SK-N-SH treated with all-trans-retinoic acid at 6 μM for 48 hours (cell line): ENCODE measurements at regions not wholly inside any gene's neighbourhood (a gene's known extent, or its start where the extent isn't known, plus 50 kb on each side); places are given as distances from the start of the nearest gene placed in this dataset.

Source experiments
- BACH2 ChIP-seq: fragments of 250-450 bp; sonication (Bioruptor Pico); IDR thresholded peaks from 2 replicates; pipeline ENCODE4 v1.9.0; 2021; ENCODE audit warnings: mild to moderate bottlenecking, borderline replicate concordance
- CSDC2 ChIP-seq: fragments of 250-450 bp; sonication (Bioruptor Pico); IDR thresholded peaks from 2 replicates; pipeline ENCODE4 v1.5.0; 2020; ENCODE audit warnings: mild to moderate bottlenecking, moderate library complexity
- ISL1 ChIP-seq: fragments of 250-450 bp; sonication (Bioruptor Pico); IDR thresholded peaks from 2 replicates; pipeline ENCODE4 v2.1.2; 2022; ENCODE audit warnings: mild to moderate bottlenecking, moderate library complexity
- TF ChIP-seq, protein P1 (sequence below): fragments of 250-450 bp; sonication (Bioruptor Pico); IDR thresholded peaks from 2 replicates; pipeline ENCODE4 v1.8.0; 2020; ENCODE audit warnings: mild to moderate bottlenecking, moderate library complexity, borderline replicate concordance

DNA sequence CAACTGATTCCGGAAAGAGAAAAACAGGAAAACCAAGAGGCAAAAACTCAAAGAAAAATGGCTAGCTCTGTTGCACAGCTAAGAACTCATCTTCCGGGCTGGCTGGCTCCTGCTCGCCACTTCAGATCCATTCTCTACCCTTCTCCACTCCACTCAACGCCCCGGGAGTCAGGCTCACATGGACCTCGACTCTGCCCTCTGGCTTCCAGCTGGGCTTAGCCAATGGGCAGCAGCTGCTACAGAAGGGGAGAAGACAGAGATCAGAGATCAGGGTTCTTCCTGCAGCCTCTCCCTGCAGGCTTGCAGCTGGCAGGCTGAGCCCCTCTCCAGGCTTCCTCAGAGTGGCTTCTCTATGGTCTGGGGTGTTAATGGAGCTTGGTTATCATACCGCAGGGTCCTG lies 187.5 kb downstream of the MED10 start:
- TF ChIP-seq, protein P1, sequence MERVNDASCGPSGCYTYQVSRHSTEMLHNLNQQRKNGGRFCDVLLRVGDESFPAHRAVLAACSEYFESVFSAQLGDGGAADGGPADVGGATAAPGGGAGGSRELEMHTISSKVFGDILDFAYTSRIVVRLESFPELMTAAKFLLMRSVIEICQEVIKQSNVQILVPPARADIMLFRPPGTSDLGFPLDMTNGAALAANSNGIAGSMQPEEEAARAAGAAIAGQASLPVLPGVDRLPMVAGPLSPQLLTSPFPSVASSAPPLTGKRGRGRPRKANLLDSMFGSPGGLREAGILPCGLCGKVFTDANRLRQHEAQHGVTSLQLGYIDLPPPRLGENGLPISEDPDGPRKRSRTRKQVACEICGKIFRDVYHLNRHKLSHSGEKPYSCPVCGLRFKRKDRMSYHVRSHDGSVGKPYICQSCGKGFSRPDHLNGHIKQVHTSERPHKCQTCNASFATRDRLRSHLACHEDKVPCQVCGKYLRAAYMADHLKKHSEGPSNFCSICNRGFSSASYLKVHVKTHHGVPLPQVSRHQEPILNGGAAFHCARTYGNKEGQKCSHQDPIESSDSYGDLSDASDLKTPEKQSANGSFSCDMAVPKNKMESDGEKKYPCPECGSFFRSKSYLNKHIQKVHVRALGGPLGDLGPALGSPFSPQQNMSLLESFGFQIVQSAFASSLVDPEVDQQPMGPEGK (CRISPR knock-in tag), result no peak
- no peak for TF ChIP-seq BACH2 (CRISPR knock-in tag)
- TF ChIP-seq CSDC2 (CRISPR knock-in tag), result no peak
- no peak for TF ChIP-seq ISL1 (CRISPR knock-in tag)
